Fibroblast of the aortic adventitia (primary cell): ENCODE measurements at regions not wholly inside any gene's neighbourhood (a gene's known extent, or its start where the extent isn't known, plus 50 kb on each side); places are given as distances from the start of the nearest gene placed in this dataset.
"Not testable (repeated sequence)": the region's sequence is repeated elsewhere in the genome, so short reads cannot be mapped to it uniquely, and the experiment has no call there.

Source experiments
- DNase-seq: peaks from one replicate; pipeline ENCODE4 v3.0.0-alpha.2; 2010; ENCODE audit warnings: low read depth
- H3K4me3 ChIP-seq: 2 replicates; pipeline ENCODE4 v1.5.1; 2011; ENCODE audit warnings: low read depth, mild to moderate bottlenecking, control low read depth, low read length, moderate library complexity
- CTCF ChIP-seq: IDR thresholded peaks from 2 replicates; pipeline ENCODE4 v1.5.1; 2011; ENCODE audit warnings: mild to moderate bottlenecking, low read length, control low read depth, inconsistent platforms; ENCODE audit not compliant: insufficient read depth

DNA sequence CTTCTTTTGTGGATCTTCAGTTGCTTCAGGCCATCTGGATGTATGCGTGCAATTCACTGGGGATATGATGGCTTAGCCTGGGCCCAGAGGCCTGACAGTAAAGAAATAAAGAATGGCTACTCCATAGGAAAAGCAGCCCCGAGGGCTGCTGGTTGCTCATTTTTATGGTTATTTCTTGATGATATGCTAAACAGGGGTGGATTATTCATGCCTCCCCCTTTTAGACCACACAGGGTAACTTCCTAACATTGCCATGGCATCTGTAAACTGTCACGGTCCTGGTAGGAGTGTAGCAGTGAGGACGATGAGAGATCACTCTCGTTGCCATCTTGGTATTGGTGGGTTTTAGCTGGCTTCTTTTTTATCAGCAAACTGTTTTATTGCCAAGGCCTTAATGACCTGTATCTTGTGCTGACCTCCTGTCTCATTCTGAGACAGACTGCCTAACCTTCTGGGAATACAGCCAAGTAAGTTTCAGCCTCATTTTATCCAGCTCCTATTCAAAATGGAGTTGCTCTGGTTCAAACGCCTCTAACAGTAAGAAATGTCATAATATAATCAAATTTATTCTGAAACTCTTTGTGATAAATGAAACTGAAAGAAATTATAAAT is 60.5 kb downstream of the DSEL start:
- no peak for TF ChIP-seq CTCF
- no peak for DNase-seq
- H3K4me3 ChIP-seq = no peak overlapping the region

DNA sequence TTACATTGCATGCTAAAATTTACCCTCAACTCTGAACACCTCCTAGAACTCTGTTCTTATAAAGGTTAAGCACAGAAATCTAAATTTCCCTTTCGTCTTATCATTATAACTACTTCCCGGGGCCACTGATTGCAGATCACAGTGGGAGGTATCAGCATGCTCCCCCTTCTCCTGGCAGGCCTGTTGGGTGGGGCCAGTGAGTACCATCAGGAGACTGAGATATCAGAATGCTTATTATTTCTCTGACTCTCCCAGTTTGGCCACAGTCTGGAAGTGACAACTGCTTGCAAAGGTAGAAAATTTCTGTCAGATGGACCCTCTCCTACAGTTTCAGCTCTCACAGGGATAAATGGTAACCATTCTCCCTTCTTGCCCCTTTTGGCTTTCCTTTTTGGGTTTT is 62.6 kb downstream of the DSEL start:
- no peak overlapping the region for H3K4me3 ChIP-seq
- no peak for TF ChIP-seq CTCF
- no peak for DNase-seq

DNA sequence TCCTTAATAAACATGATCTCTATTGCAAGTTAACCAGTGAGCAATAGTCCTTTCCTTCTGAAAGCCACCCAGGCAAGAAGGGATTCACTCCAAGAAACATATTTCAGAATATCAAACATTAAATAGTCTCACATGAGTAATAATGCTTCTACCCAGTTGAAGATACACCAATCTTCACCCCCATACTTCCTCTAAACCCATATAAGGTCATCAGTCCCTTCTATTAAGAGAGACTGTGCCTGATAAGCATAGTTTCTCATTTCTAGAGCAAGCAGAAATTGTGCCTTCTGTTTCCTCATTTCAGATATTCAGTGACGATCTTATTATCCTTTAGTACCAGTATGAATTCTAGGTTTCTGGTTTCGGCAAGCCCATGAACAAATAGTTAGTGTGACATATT is 64.6 kb downstream of the DSEL start:
- no peak for DNase-seq
- TF ChIP-seq CTCF = no peak
- H3K4me3 ChIP-seq = no peak overlapping the region

- H3K4me3 ChIP-seq, DNase-seq: not testable (repeated sequence)
These were observed 65.4 kb downstream of the DSEL start for GRCh38 chr18:67451101-67451500.

- no peak for DNase-seq
- TF ChIP-seq CTCF = no peak
- H3K4me3 ChIP-seq = no peak overlapping the region
These were observed 82.5 kb downstream of the DSEL start for GRCh38 chr18:67433971-67434370.

- no peak overlapping the region for H3K4me3 ChIP-seq
- no peak for DNase-seq
- no peak for TF ChIP-seq CTCF
These were observed 83.7 kb downstream of the DSEL start for GRCh38 chr18:67432806-67433205.

- TF ChIP-seq CTCF = no peak
- peak; percentile 68 for DNase-seq
- H3K4me3 ChIP-seq = no peak overlapping the region
These were observed 87.7 kb downstream of the DSEL start for GRCh38 chr18:67428805-67429204.
